Head of caudate nucleus (tissue), 42 donors: ENCODE measurements at regions not wholly inside any gene's neighbourhood (a gene's known extent, or its start where the extent isn't known, plus 50 kb on each side); places are given as distances from the start of the nearest gene placed in this dataset.
A peak's percentile ranks its signal among the peaks of the same experiment; 100 is the strongest.
"Not testable (repeated sequence)": the region's sequence is repeated elsewhere in the genome, so short reads cannot be mapped to it uniquely, and the experiment has no call there.

Source experiments
- DNase-seq, 42 donors: peaks; one replicate each; pipeline versions ENCODE4 v3.0.0 to v3.0.0-alpha.2; 2020 to 2021; ENCODE audit warnings: mixed read lengths in 7 of 42
- intact Hi-C: fragments of 100-400 bp; cut with DNase I; formaldehyde crosslinking; loops from one replicate; pipeline ENCODE4 v1.15.0; 2022

GRCh38 chr18:64710105-64710861 is 561.4 kb upstream of the LINC00305 start:
- intact Hi-C loops, result no loop called here
- no peak for DNase-seq

GRCh38 chr18:64707052-64707451 is 558.2 kb upstream of the LINC00305 start:
- no peak for DNase-seq
- intact Hi-C loops, result no loop called here

- intact Hi-C loops, result no loop called here
- no peak for DNase-seq
Observed at GRCh38 chr18:64699081-64699480, 550.2 kb upstream of the LINC00305 start.

GRCh38 chr18:64695851-64696553 is 547.1 kb upstream of the LINC00305 start:
- intact Hi-C loops, result no loop called here
- no peak for DNase-seq

- DNase-seq, result no peak
- intact Hi-C loops, result no loop called here
Observed at GRCh38 chr18:64693766-64694165, 544.9 kb upstream of the LINC00305 start.

- no peak for DNase-seq
- intact Hi-C loops, result no loop called here
Observed at GRCh38 chr18:64692826-64693225, 543.9 kb upstream of the LINC00305 start.

GRCh38 chr18:64679121-64679520 is 530.2 kb upstream of the LINC00305 start:
- intact Hi-C loops, result no loop called here

GRCh38 chr18:64678048-64678447 is 529.2 kb upstream of the LINC00305 start:
- no peak for DNase-seq
- intact Hi-C loops, result no loop called here

More at GRCh38 chr18:64679121-64679520, 530.2 kb upstream of the LINC00305 start:
- no peak for DNase-seq

- intact Hi-C loops, result no loop called here
- DNase-seq, result no peak
Observed at GRCh38 chr18:64674694-64675093, 525.8 kb upstream of the LINC00305 start.

- intact Hi-C loops, DNase-seq: not testable (repeated sequence)
Observed at GRCh38 chr18:64671293-64671692, 522.4 kb upstream of the LINC00305 start.

- intact Hi-C loops, result no loop called here
- DNase-seq, result no peak
Observed at GRCh38 chr18:64668461-64668962, 519.6 kb upstream of the LINC00305 start.

- DNase-seq, result no peak
Observed at GRCh38 chr18:64663086-64663485, 514.2 kb upstream of the LINC00305 start.

GRCh38 chr18:64659196-64659595 is 510.3 kb upstream of the LINC00305 start:
- intact Hi-C loops, result no loop called here
- DNase-seq, result no peak

More at GRCh38 chr18:64663086-64663485, 514.2 kb upstream of the LINC00305 start:
- intact Hi-C loops, result no loop called here

GRCh38 chr18:64653068-64653467 is 504.2 kb upstream of the LINC00305 start:
- intact Hi-C loops, result no loop called here
- DNase-seq, result no peak

- intact Hi-C loops, result no loop called here
- no peak for DNase-seq
Observed at GRCh38 chr18:64650068-64650467, 501.2 kb upstream of the LINC00305 start.

GRCh38 chr18:64645753-64646152 is 496.9 kb upstream of the LINC00305 start:
- DNase-seq, result no peak
- intact Hi-C loops, result no loop called here

GRCh38 chr18:64639536-64639935 is 490.6 kb upstream of the LINC00305 start:
- intact Hi-C loops, result no loop called here
- DNase-seq, result peak in 3 of 42 donors; percentile 6 to 16 (median 9)

GRCh38 chr18:64620971-64621560 is 472.2 kb upstream of the LINC00305 start:
- DNase-seq, result no peak
- intact Hi-C loops, result no loop called here

- intact Hi-C loops, result no loop called here
- no peak for DNase-seq
Observed at GRCh38 chr18:64618390-64618789, 469.5 kb upstream of the LINC00305 start.

- DNase-seq, result no peak
- intact Hi-C loops, result no loop called here
Observed at GRCh38 chr18:64615021-64615420, 466.1 kb upstream of the LINC00305 start.
